HCT116 (cell line): ENCODE measurements at regions not wholly inside any gene's neighbourhood (a gene's known extent, or its start where the extent isn't known, plus 50 kb on each side); places are given as distances from the start of the nearest gene placed in this dataset.

Experiments
- ATAC-seq: fragments of 200-7000 bp; cut with Tn5 transposase; 2 replicates; pipeline ENCODE4 v1.9.1; 2020; ENCODE audit warnings: mild to moderate bottlenecking, moderate library complexity
- BruUV-seq: library from RNA; stranded (reverse); fragments of 400-500 nt; replicated peaks from 2 replicates; lab custom pipeline; 2021; lab: Mats Ljungman, UMichigan
- CTCF ChIA-PET: fragments of 300-600 bp; sonication (Branson Sonifier 250); formaldehyde crosslinking; loops from one replicate; lab custom pipeline; 2021; ENCODE audit warnings: antibody characterized with exemption; lab: Charles Lee
- POLR2A ChIA-PET: fragments of 300-600, 350-600 bp; sonication (Branson Sonifier 250); formaldehyde crosslinking; loops from one replicate; lab custom pipeline; 2021; ENCODE audit warnings: antibody characterized with exemption; lab: Charles Lee
- RAD21 ChIA-PET, 2 experiments: fragments of 300-600 bp; sonication (Branson Sonifier 250); formaldehyde crosslinking; loops; one replicate each; lab custom pipeline; 2023; ENCODE audit warnings: low total read pairs in 2 of 2; ENCODE audit not compliant: uncharacterized antibody in 2 of 2, unreplicated experiment in 2 of 2, low non-redundant PET in 1 of 2; lab: Charles Lee
- DNase-seq: peaks from one replicate; pipeline ENCODE4 v3.0.0-alpha.2; 2010; ENCODE audit warnings: low read depth, low spot score
- H2AFZ ChIP-seq: fragments of 200-600 bp; shearing (Covaris generic), sonication (generic); 2 replicates; pipeline ENCODE4 v1.6.1; 2017; ENCODE audit warnings: low read depth, mixed run types, mixed read lengths, antibody characterized with exemption, low read length; ENCODE audit not compliant: poor library complexity, severe bottlenecking
- H3K27ac ChIP-seq: 2 replicates; pipeline ENCODE4 v1.5.1; 2012; ENCODE audit warnings: low read depth, low read length
- H3K27me3 ChIP-seq: fragments of 200-600 bp; sonication (generic); 2 replicates; pipeline ENCODE4 v1.6.1; 2016; ENCODE audit warnings: mixed run types, low read length, mixed read lengths; ENCODE audit not compliant: insufficient read depth
- H3K36me3 ChIP-seq, 2 experiments: fragments of 200-500 bp in 1 of 2; fragments of 200-600 bp in 1 of 2; sonication (Bioruptor generic) in 1 of 2; sonication (generic) in 1 of 2; 2 replicates each; pipeline versions ENCODE4 v1.5.1 to v1.6.1; 2014 to 2016; ENCODE audit warnings: low read length in 2 of 2, inconsistent platforms in 1 of 2, mixed read lengths in 1 of 2, mixed run types in 1 of 2; ENCODE audit not compliant: insufficient read depth in 2 of 2, control insufficient read depth in 1 of 2
- H3K4me1 ChIP-seq, 2 experiments: fragments of 200-600 bp in 1 of 2; sonication (generic) in 1 of 2; 2 replicates each; pipeline versions ENCODE4 v1.5.1 to v1.6.1; 2012 to 2017; ENCODE audit warnings: low read length in 2 of 2, inconsistent platforms in 1 of 2, mild to moderate bottlenecking in 1 of 2, mixed read lengths in 1 of 2, mixed run types in 1 of 2, moderate library complexity in 1 of 2; ENCODE audit not compliant: insufficient read depth in 2 of 2, control insufficient read depth in 1 of 2
- H3K4me2 ChIP-seq: fragments of 200-600 bp; sonication (generic); 2 replicates; pipeline ENCODE4 v1.6.1; 2017; ENCODE audit warnings: mixed run types, low read length, mixed read lengths
- H3K4me3 ChIP-seq, 2 experiments: fragments of 200-600 bp in 1 of 2; sonication (generic) in 1 of 2; replicated peaks in 1 of 2; 2 replicates each; pipeline ENCODE4 v1.5.1; 2011 to 2016; ENCODE audit warnings: low read length in 2 of 2, control low read depth in 1 of 2, low read depth in 1 of 2, mild to moderate bottlenecking in 1 of 2, mixed read lengths in 1 of 2, mixed run types in 1 of 2
- H3K79me2 ChIP-seq: fragments of 200-600 bp; sonication (generic); 2 replicates; pipeline ENCODE4 v1.6.1; 2017; ENCODE audit warnings: mild to moderate bottlenecking, mixed run types, low read length, moderate library complexity, mixed read lengths; ENCODE audit not compliant: insufficient read depth
- H3K9ac ChIP-seq: fragments of 200-600 bp; sonication (generic); 2 replicates; pipeline ENCODE4 v1.6.1; 2016; ENCODE audit warnings: low read length, mixed read lengths
- H3K9me2 ChIP-seq: fragments of 200-600 bp; sonication (generic), shearing (Covaris generic); 2 replicates; pipeline ENCODE4 v1.6.1; 2017; ENCODE audit warnings: mixed run types, mild to moderate bottlenecking, moderate library complexity; ENCODE audit not compliant: insufficient read depth
- H3K9me3 ChIP-seq, 2 experiments: fragments of 200-500 bp in 1 of 2; fragments of 200-600 bp in 1 of 2; sonication (Bioruptor generic) in 1 of 2; sonication (generic) in 1 of 2; 2 replicates each; pipeline ENCODE4 v1.6.1; 2014 to 2017; ENCODE audit warnings: low read length in 2 of 2, mixed read lengths in 2 of 2, inconsistent platforms in 1 of 2, low read depth in 1 of 2, mild to moderate bottlenecking in 1 of 2, mixed run types in 1 of 2, moderate library complexity in 1 of 2; ENCODE audit not compliant: control insufficient read depth in 1 of 2, insufficient read depth in 1 of 2
- H4K20me1 ChIP-seq: fragments of 200-600 bp; sonication (generic), shearing (Covaris generic); 2 replicates; pipeline ENCODE4 v1.6.1; 2017; ENCODE audit warnings: mixed run types, mild to moderate bottlenecking, moderate library complexity; ENCODE audit not compliant: insufficient read depth
- CBX3 ChIP-seq: IDR thresholded peaks from 2 replicates; pipeline ENCODE4 v1.6.1; 2012; ENCODE audit warnings: low read depth
- CEBPB ChIP-seq: IDR thresholded peaks from 2 replicates; pipeline ENCODE4 v1.6.1; 2012; ENCODE audit warnings: low read depth
- ELF1 ChIP-seq: IDR thresholded peaks from 2 replicates; pipeline ENCODE4 v1.6.1; 2012; ENCODE audit warnings: low read depth, borderline replicate concordance
- FOSL1 ChIP-seq: IDR thresholded peaks from 2 replicates; pipeline ENCODE4 v1.6.1; 2012; ENCODE audit warnings: low read depth
- POLR2A ChIP-seq: IDR thresholded peaks from 2 replicates; pipeline ENCODE4 v1.7.0; 2011; ENCODE audit warnings: borderline replicate concordance; ENCODE audit not compliant: insufficient read depth, insufficient read length; ENCODE audit errors: extremely low read depth
- SIN3A ChIP-seq: IDR thresholded peaks from 2 replicates; pipeline ENCODE4 v1.6.1; 2012; ENCODE audit warnings: low read depth
- SP1 ChIP-seq: IDR thresholded peaks from 2 replicates; pipeline ENCODE4 v1.6.1; 2012; ENCODE audit warnings: low read depth
- TCF7L2 ChIP-seq: IDR thresholded peaks from 2 replicates; pipeline ENCODE4 v1.7.0; 2011; ENCODE audit warnings: borderline replicate concordance, inconsistent platforms; ENCODE audit not compliant: insufficient read depth, insufficient read length; ENCODE audit errors: extremely low read depth
- ZFX ChIP-seq: fragments of 450-650 bp; IDR thresholded peaks from 2 replicates; pipeline ENCODE4 v1.6.1; 2017
- ZNF274 ChIP-seq: fragments of 200-500 bp; sonication (Bioruptor generic); IDR thresholded peaks from 2 replicates; pipeline ENCODE4 v1.6.1; 2014; ENCODE audit warnings: mild to moderate bottlenecking, low read depth, low read length, inconsistent platforms
- intact Hi-C: fragments of 100-400 bp; cut with micrococcal nuclease; formaldehyde crosslinking; loops from 2 replicates; pipeline ENCODE4 v1.10.0; 2022
- TF ChIP-seq, protein P1 (sequence below): IDR thresholded peaks from 2 replicates; pipeline ENCODE4 v1.6.1; 2012
- TF ChIP-seq, protein P2 (sequence below): IDR thresholded peaks from 2 replicates; pipeline ENCODE4 v1.6.1; 2011; ENCODE audit warnings: mild to moderate bottlenecking, low read length, moderate library complexity; ENCODE audit not compliant: insufficient replicate concordance; ENCODE audit errors: extremely low read depth
- TF ChIP-seq, protein P3 (sequence below): IDR thresholded peaks from 2 replicates; pipeline ENCODE4 v1.6.1; 2012

DNA sequence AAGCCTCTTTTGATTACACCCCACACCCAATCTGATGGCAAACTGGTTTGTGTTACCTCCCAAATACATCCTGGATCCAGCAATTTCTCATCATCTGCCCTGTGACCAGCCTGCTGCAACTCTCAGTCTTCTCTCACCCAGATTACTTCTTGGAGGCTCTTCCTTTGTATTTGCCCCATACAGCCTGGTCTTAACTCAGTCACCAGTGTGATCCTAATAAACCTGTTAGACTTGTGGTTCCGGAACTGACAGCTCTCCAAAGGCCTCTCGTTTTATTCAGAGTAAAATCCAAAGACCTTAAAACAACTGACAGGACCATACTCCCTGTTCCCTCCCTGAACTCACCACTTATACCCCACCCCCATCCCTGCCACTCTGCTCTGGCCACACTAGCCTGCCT, 228.2 kb upstream of the PAPPA start:
- no peak overlapping the region for H3K4me3 ChIP-seq
- no peaks in the 10 kb centered on the region; the same call in 1 of the 2 replicates for H3K27me3 ChIP-seq
- TF ChIP-seq CEBPB (no peak), CBX3 (no peak), POLR2A (no peak), ZFX (no peak), FOSL1 (no peak), ZNF274 (no peak)
- TF ChIP-seq, protein P1, sequence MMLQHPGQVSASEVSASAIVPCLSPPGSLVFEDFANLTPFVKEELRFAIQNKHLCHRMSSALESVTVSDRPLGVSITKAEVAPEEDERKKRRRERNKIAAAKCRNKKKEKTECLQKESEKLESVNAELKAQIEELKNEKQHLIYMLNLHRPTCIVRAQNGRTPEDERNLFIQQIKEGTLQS, result no peak
- TF ChIP-seq, protein P2, sequence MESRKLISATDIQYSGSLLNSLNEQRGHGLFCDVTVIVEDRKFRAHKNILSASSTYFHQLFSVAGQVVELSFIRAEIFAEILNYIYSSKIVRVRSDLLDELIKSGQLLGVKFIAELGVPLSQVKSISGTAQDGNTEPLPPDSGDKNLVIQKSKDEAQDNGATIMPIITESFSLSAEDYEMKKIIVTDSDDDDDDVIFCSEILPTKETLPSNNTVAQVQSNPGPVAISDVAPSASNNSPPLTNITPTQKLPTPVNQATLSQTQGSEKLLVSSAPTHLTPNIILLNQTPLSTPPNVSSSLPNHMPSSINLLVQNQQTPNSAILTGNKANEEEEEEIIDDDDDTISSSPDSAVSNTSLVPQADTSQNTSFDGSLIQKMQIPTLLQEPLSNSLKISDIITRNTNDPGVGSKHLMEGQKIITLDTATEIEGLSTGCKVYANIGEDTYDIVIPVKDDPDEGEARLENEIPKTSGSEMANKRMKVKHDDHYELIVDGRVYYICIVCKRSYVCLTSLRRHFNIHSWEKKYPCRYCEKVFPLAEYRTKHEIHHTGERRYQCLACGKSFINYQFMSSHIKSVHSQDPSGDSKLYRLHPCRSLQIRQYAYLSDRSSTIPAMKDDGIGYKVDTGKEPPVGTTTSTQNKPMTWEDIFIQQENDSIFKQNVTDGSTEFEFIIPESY, result no peak
- H3K9me3 ChIP-seq, result no peaks in the 10 kb centered on the region
- H3K9me2 ChIP-seq, result no peaks in the 10 kb centered on the region
- no peak overlapping the region for H3K27ac ChIP-seq
- intact Hi-C loops, result no loop called here
- H3K4me2 ChIP-seq, result no peak overlapping the region
- ChIA-PET POLR2A (no interaction called here), CTCF (no interaction called here), RAD21 (no interaction called here)
- no TSS peak for BruUV-seq
- no peaks in the 10 kb centered on the region for H3K36me3 ChIP-seq
- H2AFZ ChIP-seq, result no peak overlapping the region
- DNase-seq, result no peak
- no peaks in the 10 kb centered on the region; the same call in 1 of the 2 replicates for H4K20me1 ChIP-seq
- H3K4me1 ChIP-seq, result no peaks in the 10 kb centered on the region
- no peak overlapping the region for H3K9ac ChIP-seq
- no peak for ATAC-seq
- H3K79me2 ChIP-seq, result no peaks in the 10 kb centered on the region

DNA sequence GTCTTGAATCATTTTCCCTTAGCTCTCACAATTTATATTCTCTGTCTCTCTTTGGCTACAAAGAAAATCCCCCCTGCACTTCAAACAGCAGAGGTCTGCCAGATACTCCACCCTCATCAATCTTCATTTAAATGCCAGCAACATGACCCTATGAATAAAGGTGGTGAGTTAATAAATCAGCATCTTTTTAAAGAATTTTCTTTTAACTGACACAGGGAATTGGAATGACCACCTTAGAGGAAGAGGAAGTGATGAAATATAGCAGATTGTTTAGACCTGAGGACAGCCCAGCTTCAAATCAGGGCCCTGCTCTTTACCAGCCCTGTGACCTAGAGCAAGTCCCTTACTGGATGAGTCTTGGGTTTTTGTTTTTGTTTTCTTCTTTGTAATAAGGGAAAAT, 223.1 kb upstream of the PAPPA start:
- Histone ChIP-seq H3K36me3 (no peaks in the 10 kb centered on the region), H3K79me2 (no peaks in the 10 kb centered on the region), H3K9ac (no peak overlapping the region), H3K4me2 (no peak overlapping the region), H3K9me3 (no peaks in the 10 kb centered on the region), H4K20me1 (no peaks in the 10 kb centered on the region; the same call in 1 of the 2 replicates), H3K27me3 (no peaks in the 10 kb centered on the region), H3K9me2 (no peaks in the 10 kb centered on the region), H3K27ac (no peak overlapping the region), H2AFZ (no peak overlapping the region), H3K4me3 (no peak overlapping the region), H3K4me1 (no peaks in the 10 kb centered on the region)
- POLR2A ChIA-PET, result no interaction called here
- TF ChIP-seq POLR2A (no peak), ZNF274 (no peak), ELF1 (no peak), CEBPB (no peak), SIN3A (no peak), SP1 (no peak), FOSL1 (no peak), TCF7L2 (no peak)
- TF ChIP-seq, protein P3, sequence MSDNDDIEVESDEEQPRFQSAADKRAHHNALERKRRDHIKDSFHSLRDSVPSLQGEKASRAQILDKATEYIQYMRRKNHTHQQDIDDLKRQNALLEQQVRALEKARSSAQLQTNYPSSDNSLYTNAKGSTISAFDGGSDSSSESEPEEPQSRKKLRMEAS, result no peak
- no TSS peak for BruUV-seq
- RAD21 ChIA-PET, result no interaction called here
- DNase-seq, result no peak
- no peak for ATAC-seq
- intact Hi-C loops, result no loop called here
- CTCF ChIA-PET, result no interaction called here
